Kidney epithelial cell (primary cell): ENCODE measurements at regions not wholly inside any gene's neighbourhood (a gene's known extent, or its start where the extent isn't known, plus 50 kb on each side); places are given as distances from the start of the nearest gene placed in this dataset.

Source experiments
- DNase-seq: peaks from one replicate; pipeline ENCODE4 v3.0.0-alpha.2; 2010; ENCODE audit warnings: low read depth
- H3K27me3 ChIP-seq: 2 replicates; pipeline ENCODE4 v1.6.0; 2011; ENCODE audit warnings: low read length; ENCODE audit not compliant: control insufficient read depth, insufficient read depth
- H3K36me3 ChIP-seq: 2 replicates; pipeline ENCODE4 v1.5.1; 2011; ENCODE audit warnings: low read length; ENCODE audit not compliant: control insufficient read depth, insufficient read depth
- H3K4me3 ChIP-seq: 2 replicates; pipeline ENCODE4 v1.5.1; 2011; ENCODE audit warnings: low read depth, mild to moderate bottlenecking, control low read depth, low read length
- CTCF ChIP-seq: IDR thresholded peaks from 2 replicates; pipeline ENCODE4 v1.5.1; 2011; ENCODE audit warnings: mild to moderate bottlenecking, moderate library complexity, low read length, control low read depth, inconsistent platforms; ENCODE audit not compliant: insufficient read depth, poor library complexity, severe bottlenecking

GRCh38 chr2:145323512-145323911 is 803.6 kb upstream of the ZEB2 start:
- no peak for TF ChIP-seq CTCF
- Histone ChIP-seq H3K4me3 (no peak overlapping the region), H3K36me3 (no peaks in the 10 kb centered on the region), H3K27me3 (no peaks in the 10 kb centered on the region)
- peak; percentile 28 for DNase-seq

- TF ChIP-seq CTCF: no peak
- Histone ChIP-seq H3K27me3 (no peaks in the 10 kb centered on the region), H3K4me3 (no peak overlapping the region), H3K36me3 (no peaks in the 10 kb centered on the region)
- no peak for DNase-seq
Measured at GRCh38 chr2:145321344-145321743, 801.4 kb upstream of the ZEB2 start.

- no peak for TF ChIP-seq CTCF
- Histone ChIP-seq H3K4me3 (no peak overlapping the region), H3K27me3 (no peaks in the 10 kb centered on the region), H3K36me3 (no peaks in the 10 kb centered on the region)
- DNase-seq: no peak
Measured at GRCh38 chr2:145316496-145316895, 796.6 kb upstream of the ZEB2 start.

GRCh38 chr2:145315053-145315452 is 795.1 kb upstream of the ZEB2 start:
- Histone ChIP-seq H3K4me3 (no peak overlapping the region), H3K27me3 (no peaks in the 10 kb centered on the region)
- no peak for TF ChIP-seq CTCF

GRCh38 chr2:145314119-145314633 is 794.3 kb upstream of the ZEB2 start:
- no peak for DNase-seq
- no peaks in the 10 kb centered on the region for H3K36me3 ChIP-seq
- H3K27me3 ChIP-seq: no peaks in the 10 kb centered on the region
- TF ChIP-seq CTCF: no peak
- no peak overlapping the region for H3K4me3 ChIP-seq

More at GRCh38 chr2:145315053-145315452, 795.1 kb upstream of the ZEB2 start:
- DNase-seq: no peak
- no peaks in the 10 kb centered on the region for H3K36me3 ChIP-seq

- no peak for TF ChIP-seq CTCF
- DNase-seq: no peak
- Histone ChIP-seq H3K4me3 (no peak overlapping the region), H3K27me3 (no peaks in the 10 kb centered on the region), H3K36me3 (no peaks in the 10 kb centered on the region)
Measured at GRCh38 chr2:145305889-145306288, 786.0 kb upstream of the ZEB2 start.
